Spleen (tissue), 11 donors: ENCODE measurements at regions not wholly inside any gene's neighbourhood (a gene's known extent, or its start where the extent isn't known, plus 50 kb on each side); places are given as distances from the start of the nearest gene placed in this dataset.

Experiments used
- DNase-seq: peaks from one replicate; pipeline ENCODE4 v3.0.0-alpha.2; 2020
- H3K27ac ChIP-seq, 8 donors: fragments of 200-600 bp; sonication (generic) in 7 of 8; 1 replicate in 4 of 8; 2 replicates in 4 of 8; pipeline versions ENCODE4 v1.5.0 to v1.8.0; 2016 to 2021; ENCODE audit warnings: inconsistent platforms in 4 of 8, mild to moderate bottlenecking in 4 of 8, moderate library complexity in 1 of 8
- H3K27me3 ChIP-seq, 7 donors: fragments of 200-600 bp; sonication (generic) in 6 of 7; replicated peaks in 1 of 7; 1 replicate in 4 of 7; 2 replicates in 3 of 7; pipeline versions ENCODE4 v1.5.0 to v1.8.0; 2016 to 2021; ENCODE audit warnings: inconsistent platforms in 3 of 7, mild to moderate bottlenecking in 1 of 7
- H3K36me3 ChIP-seq, 6 donors: fragments of 200-600 bp; sonication (generic) in 5 of 6; 1 replicate in 4 of 6; 2 replicates in 2 of 6; pipeline versions ENCODE4 v1.5.0 to v1.8.0; 2016 to 2021; ENCODE audit warnings: inconsistent platforms in 2 of 6
- H3K4me1 ChIP-seq, 6 donors: fragments of 200-600 bp; sonication (generic) in 5 of 6; 1 replicate in 3 of 6; 2 replicates in 3 of 6; pipeline versions ENCODE4 v1.5.0 to v1.8.0; 2016 to 2021; ENCODE audit warnings: inconsistent platforms in 3 of 6
- H3K4me3 ChIP-seq, 8 donors: fragments of 200-600 bp; sonication (generic) in 7 of 8; 1 replicate in 4 of 8; 2 replicates in 4 of 8; pipeline versions ENCODE4 v1.5.0 to v1.8.0; 2016 to 2021; ENCODE audit warnings: inconsistent platforms in 4 of 8, mild to moderate bottlenecking in 4 of 8, moderate library complexity in 2 of 8
- H3K9me3 ChIP-seq, 8 donors: fragments of 200-600 bp; sonication (generic) in 7 of 8; 1 replicate in 4 of 8; 2 replicates in 4 of 8; pipeline versions ENCODE4 v1.5.0 to v1.8.0; 2016 to 2021; ENCODE audit warnings: inconsistent platforms in 4 of 8
- POLR2A ChIP-seq, 3 donors: fragments of 450-650 bp; IDR thresholded peaks; one replicate each; pipeline ENCODE4 v1.5.1; 2017; ENCODE audit warnings: antibody characterized with exemption in 3 of 3, mild to moderate bottlenecking in 1 of 3
- POLR2AphosphoS5 ChIP-seq, 3 donors: sonication (generic); formaldehyde crosslinking; IDR thresholded peaks; one replicate each; pipeline ENCODE4 v1.5.1; 2017; ENCODE audit warnings: antibody characterized with exemption in 3 of 3
- WGBS, 5 donors: extraction: QIAGEN DNeasy Blood & Tissue Kit in 3 of 5; methylation state at CpG; one replicate each; pipeline versions ENCODE4 v1.1.5 to v1.1.7; 2013 to 2018; 5-methylcytosine and 5-hydroxymethylcytosine counted together
- intact Hi-C: fragments of 100-400 bp; cut with DNase I; formaldehyde crosslinking; loops from one replicate; pipeline ENCODE4 v1.15.0; 2023; ENCODE audit warnings: low total_unique reads
- TF ChIP-seq, protein P1 (sequence below), 11 experiments: fragments of 200-600 bp in 7 of 11; fragments of 450-650 bp in 4 of 11; sonication (generic) in 4 of 11; IDR thresholded peaks in 8 of 11; conservative IDR thresholded peaks in 3 of 11; 1 replicate in 7 of 11; 2 replicates in 4 of 11; pipeline versions ENCODE4 v1.4.0 to v1.8.0; 2016 to 2021; ENCODE audit warnings: antibody characterized with exemption in 11 of 11, inconsistent platforms in 4 of 11, mild to moderate bottlenecking in 1 of 11
- donor health status: healthy with polysubstance abuse.
- donor health status: DM: no; HTN: no; CAD: no; lungs with moderate emphysema.
- donor health status: DM: no; HTN: no; CAD: no.
- donor health status: Bipolar disorder and iron deficiency.
- donor health status: healthy.
- donor health status: DM: no; HTN: no; CAD: no.
- donor health status: DM: yes; HTN: yes; CAD: no.

DNA sequence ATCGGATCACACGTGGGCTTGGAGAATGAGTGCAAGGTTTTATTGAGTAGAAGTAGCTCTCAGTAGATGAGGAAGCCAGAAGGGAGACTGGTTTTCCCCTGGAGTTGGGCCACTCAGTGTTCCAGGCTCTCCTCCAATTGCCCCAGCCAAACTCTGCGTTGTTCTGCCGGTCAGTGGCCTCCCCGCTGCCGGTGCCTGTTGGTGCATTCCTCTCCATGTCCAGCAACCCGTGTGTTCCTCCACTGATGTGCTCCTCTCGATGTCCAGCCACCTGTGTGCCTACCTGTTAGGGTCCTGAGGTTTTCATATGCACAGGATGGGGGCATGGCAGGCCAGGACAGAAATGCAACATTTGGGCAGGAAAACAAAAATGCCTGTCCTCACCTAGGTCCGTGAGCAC, 888.0 kb upstream of the PTPRD start:
- Histone ChIP-seq H3K9me3 (peaks cover 0 to 38% (median 13%) of the 10 kb centered on the region in 8 donors), H3K27ac (no peak overlapping the region), H3K4me1 (no peaks in the 10 kb centered on the region), H3K27me3 (no peaks in the 10 kb centered on the region), H3K4me3 (no peak overlapping the region), H3K36me3 (no peaks in the 10 kb centered on the region)
- intact Hi-C loops: no loop called here
- 83 to 92% (median 86%) methylated on average over 9 of the region's 9 CpGs for WGBS, 5 donors
- no peak for TF ChIP-seq POLR2AphosphoS5 (IDR thresholded peaks at IDR 0.05)
- TF ChIP-seq POLR2A (IDR thresholded peaks at IDR 0.05): no peak
- TF ChIP-seq, protein P1, sequence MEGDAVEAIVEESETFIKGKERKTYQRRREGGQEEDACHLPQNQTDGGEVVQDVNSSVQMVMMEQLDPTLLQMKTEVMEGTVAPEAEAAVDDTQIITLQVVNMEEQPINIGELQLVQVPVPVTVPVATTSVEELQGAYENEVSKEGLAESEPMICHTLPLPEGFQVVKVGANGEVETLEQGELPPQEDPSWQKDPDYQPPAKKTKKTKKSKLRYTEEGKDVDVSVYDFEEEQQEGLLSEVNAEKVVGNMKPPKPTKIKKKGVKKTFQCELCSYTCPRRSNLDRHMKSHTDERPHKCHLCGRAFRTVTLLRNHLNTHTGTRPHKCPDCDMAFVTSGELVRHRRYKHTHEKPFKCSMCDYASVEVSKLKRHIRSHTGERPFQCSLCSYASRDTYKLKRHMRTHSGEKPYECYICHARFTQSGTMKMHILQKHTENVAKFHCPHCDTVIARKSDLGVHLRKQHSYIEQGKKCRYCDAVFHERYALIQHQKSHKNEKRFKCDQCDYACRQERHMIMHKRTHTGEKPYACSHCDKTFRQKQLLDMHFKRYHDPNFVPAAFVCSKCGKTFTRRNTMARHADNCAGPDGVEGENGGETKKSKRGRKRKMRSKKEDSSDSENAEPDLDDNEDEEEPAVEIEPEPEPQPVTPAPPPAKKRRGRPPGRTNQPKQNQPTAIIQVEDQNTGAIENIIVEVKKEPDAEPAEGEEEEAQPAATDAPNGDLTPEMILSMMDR (IDR thresholded peaks at IDR 0.05 in 8 of 11, conservative IDR thresholded peaks at IDR 0.05 in 3 of 11): no peak
- DNase-seq: peak; percentile 47

DNA sequence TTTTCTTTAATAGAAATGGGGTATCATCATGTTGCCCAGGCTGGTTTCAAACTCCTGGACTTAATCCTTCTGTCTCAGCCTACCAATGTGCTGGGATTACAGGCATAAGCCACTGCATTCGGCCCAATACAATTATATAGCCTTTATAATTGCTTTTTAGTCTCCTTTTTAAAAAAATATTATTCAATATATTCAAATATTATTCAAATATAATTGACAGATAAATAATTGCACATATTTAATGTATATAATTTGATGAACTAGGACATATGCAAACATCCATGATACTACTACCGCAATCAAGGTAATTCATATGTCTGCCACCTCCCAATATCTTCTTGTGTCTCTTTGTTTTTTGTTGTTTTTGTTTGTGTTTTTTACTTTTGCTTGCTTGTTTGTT, 894.2 kb upstream of the PTPRD start:
- TF ChIP-seq, protein P1 (IDR thresholded peaks at IDR 0.05 in 8 of 11, conservative IDR thresholded peaks at IDR 0.05 in 3 of 11): no peak
- TF ChIP-seq POLR2AphosphoS5 (IDR thresholded peaks at IDR 0.05) (no peak), POLR2A (IDR thresholded peaks at IDR 0.05) (no peak)
- Histone ChIP-seq H3K9me3 (peaks cover 0 to 43% (median 12%) of the 10 kb centered on the region in 8 donors), H3K27ac (no peak overlapping the region), H3K4me3 (no peak overlapping the region), H3K4me1 (no peaks in the 10 kb centered on the region), H3K36me3 (no peaks in the 10 kb centered on the region), H3K27me3 (no peaks in the 10 kb centered on the region)
- no peak for DNase-seq
- intact Hi-C loops: no loop called here
- WGBS, 5 donors: 50 to 84% (median 76%) methylated on average over 2 of the region's 2 CpGs

DNA sequence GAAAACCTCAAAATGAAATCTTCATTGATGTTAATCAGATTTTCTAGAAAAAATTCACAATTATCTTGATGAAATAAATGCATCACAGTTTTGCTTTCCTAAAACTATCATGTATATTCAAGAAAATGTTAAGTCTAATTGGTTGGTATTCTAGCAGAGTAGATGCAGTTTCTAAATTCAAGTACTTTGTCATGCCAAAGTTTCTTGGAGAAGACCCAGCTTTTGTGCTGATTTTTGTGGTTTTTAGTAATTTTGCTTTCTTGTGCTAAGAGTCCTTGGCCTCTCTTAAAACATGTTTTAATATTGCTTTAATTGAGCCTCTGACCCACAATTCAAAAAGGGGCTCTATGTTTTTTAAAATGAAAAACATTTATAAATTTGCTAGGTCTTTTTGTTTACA, 924.8 kb upstream of the PTPRD start:
- Histone ChIP-seq H3K4me3 (no peak overlapping the region), H3K36me3 (no peaks in the 10 kb centered on the region), H3K9me3 (peaks cover 0 to 3% (median 0%) of the 10 kb centered on the region in 8 donors), H3K4me1 (no peaks in the 10 kb centered on the region), H3K27ac (no peak overlapping the region), H3K27me3 (no peaks in the 10 kb centered on the region)
- no peak for DNase-seq
- intact Hi-C loops: no loop called here
- TF ChIP-seq, protein P1 (IDR thresholded peaks at IDR 0.05 in 8 of 11, conservative IDR thresholded peaks at IDR 0.05 in 3 of 11): no peak
- no peak for TF ChIP-seq POLR2A (IDR thresholded peaks at IDR 0.05)
- TF ChIP-seq POLR2AphosphoS5 (IDR thresholded peaks at IDR 0.05): no peak

DNA sequence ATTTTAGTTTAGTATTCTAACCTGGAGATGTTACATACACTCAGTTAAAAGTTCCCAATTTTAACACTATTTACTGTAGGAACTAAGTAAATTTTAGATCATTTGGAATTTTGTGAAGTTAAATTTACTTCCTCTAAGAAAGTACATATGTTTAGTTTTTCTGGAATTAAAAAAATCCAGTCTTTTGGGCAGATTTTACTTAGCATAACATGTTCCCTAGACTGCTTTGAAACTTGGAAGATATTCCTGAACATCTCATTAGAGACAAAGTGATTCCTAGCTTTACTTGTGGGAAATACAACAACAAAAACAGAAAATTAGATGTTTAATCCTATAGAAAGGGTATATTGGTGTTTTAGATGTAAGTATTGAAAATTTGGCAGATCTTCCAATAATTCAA, 930.0 kb upstream of the PTPRD start:
- Histone ChIP-seq H3K4me3 (no peak overlapping the region), H3K36me3 (no peaks in the 10 kb centered on the region), H3K27me3 (no peaks in the 10 kb centered on the region), H3K27ac (no peak overlapping the region), H3K9me3 (peaks cover 0 to 8% (median 2%) of the 10 kb centered on the region in 8 donors), H3K4me1 (no peaks in the 10 kb centered on the region)
- intact Hi-C loops: no loop called here
- no peak for TF ChIP-seq POLR2A (IDR thresholded peaks at IDR 0.05)
- TF ChIP-seq, protein P1 (IDR thresholded peaks at IDR 0.05 in 8 of 11, conservative IDR thresholded peaks at IDR 0.05 in 3 of 11): no peak
- TF ChIP-seq POLR2AphosphoS5 (IDR thresholded peaks at IDR 0.05): no peak
- DNase-seq: no peak
